Activated CD4-positive, alpha-beta T cell treated with anti-CD3 and anti-CD28 coated beads, Interleukin-2, Interleukin-4, amounts not matched to agents 100 ng/mL and 50 ng/mL, durations not matched to agents 16 hours and 8 hours (primary cell): ENCODE measurements at regions not wholly inside any gene's neighbourhood (a gene's known extent, or its start where the extent isn't known, plus 50 kb on each side); places are given as distances from the start of the nearest gene placed in this dataset.

ENCODE experiments used
- DNase-seq: peaks from one replicate; pipeline ENCODE4 v3.0.0-alpha.2; 2020; ENCODE audit warnings: low spot score

GRCh38 chr3:28738425-28738824, 389.8 kb upstream of the AZI2 start:
- DNase-seq = no peak

DNA sequence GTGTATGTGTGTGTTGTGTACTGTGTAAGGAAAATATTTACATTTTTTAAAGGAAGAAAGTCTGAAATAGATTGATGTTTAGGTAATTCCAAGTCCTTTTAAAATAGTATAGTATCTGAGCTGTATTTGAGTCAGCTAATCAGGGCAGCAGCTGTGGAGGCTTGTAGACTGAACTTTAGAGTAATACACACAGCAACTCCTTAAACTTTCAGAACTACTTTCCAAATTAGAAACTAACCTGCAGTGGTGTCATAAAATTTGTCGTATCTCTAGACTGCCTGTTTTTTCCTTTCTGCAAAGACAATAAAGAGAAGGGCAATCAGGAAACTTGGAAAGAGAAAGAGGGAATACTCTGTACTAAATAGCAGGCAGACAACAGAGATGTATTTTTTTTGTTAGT, 391.0 kb upstream of the AZI2 start:
- no peak for DNase-seq

- no peak for DNase-seq
These were observed 394.6 kb upstream of the AZI2 start for GRCh38 chr3:28743271-28743670.

- DNase-seq = peak; percentile 5
These were observed 395.2 kb upstream of the AZI2 start for GRCh38 chr3:28743831-28744230.

DNA sequence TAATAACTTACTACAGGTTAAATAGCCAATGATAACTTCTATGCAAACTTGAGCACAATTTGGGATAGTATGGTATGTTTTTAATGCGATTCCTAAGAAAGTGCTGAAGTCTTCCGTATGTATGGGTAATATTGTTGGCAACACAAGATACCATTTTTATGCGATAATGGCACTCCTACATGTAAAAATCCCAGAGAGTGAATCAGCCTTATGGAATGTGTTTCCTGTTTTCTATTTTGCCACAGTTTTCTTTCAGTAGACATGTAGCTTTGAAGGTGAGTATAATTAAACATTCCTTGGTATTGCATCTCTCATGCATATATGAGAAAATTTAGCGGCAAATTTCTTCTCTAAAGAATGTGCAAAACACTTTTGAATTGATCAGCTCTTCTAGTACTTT, 396.8 kb upstream of the AZI2 start:
- no peak for DNase-seq

GRCh38 chr3:28745916-28746617, 397.4 kb upstream of the AZI2 start:
- no peak for DNase-seq

DNA sequence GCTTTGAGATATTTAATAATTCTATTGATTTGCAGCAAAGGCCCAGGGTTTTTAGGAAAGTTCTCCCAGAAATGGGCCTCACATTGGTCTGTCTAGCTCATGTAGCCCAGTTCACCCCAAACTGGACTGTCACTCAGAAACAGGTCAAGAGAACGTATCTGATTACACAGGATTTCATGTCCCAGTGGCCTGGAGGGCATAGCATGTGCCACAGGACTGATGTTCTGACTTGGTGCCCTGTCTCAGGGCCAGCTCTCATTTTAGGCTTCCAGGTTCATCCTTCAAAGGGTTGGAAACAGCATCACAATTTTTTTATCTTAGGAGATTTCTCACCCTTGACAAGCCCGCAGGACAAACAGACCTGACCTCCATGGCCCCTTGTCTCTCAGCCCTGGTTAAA, 398.4 kb upstream of the AZI2 start:
- DNase-seq = no peak

DNA sequence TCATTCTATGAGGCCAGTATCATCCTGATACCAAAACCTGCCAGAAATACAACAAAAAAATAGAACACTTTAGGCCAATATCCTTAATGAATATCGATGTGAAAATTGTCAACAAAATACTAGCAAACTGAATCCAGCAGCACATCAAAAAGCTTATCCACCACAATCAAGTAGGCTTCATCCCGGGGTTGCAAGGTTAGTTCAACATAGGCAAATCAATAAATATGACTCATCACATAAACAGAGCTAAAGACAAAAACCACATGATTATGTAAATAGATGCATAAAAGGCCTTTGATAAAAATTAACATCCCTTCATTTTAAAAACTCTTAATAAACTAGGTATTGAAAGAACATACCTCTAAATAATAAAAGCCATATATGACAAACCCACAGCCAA, 403.2 kb upstream of the AZI2 start:
- DNase-seq = no peak

DNA sequence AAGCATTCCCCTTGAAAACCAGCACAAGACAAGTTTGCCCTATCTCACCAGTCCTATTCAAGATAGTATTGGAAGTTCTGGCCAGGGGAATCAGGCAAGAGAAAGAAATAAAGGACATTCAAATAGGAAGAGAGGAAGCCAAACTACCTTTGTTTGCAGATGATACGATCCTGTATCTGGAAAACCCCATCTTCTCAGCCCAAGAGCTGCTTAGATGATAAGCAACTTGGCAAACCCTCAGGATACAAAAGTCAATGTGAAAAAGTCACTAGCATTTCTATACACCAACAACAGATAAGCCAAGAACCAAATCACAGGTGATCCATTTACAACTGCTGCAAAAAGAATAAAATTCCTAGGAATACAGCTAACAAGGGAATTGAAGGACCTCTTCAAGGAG, 403.7 kb upstream of the AZI2 start:
- no peak for DNase-seq

DNA sequence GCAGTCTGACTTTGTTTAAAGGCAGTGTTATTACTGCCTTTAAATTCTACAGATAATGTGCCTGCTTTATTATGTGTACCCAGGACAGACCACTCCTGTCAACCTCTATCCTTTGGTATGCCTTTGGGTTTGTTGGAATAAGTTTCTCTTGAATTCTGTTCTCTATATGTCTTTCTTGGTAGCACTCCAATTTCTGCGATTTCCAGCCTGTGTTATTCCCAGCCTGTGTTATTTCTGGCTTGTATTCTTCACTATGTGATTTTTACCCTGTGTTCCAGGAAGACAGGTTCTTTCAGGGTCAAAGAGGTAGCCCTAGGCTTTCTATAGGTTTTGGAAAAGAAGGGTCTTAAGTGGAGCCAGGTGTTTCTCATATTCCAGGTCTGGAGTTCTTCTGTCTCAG, 407.4 kb upstream of the AZI2 start:
- DNase-seq = no peak

DNA sequence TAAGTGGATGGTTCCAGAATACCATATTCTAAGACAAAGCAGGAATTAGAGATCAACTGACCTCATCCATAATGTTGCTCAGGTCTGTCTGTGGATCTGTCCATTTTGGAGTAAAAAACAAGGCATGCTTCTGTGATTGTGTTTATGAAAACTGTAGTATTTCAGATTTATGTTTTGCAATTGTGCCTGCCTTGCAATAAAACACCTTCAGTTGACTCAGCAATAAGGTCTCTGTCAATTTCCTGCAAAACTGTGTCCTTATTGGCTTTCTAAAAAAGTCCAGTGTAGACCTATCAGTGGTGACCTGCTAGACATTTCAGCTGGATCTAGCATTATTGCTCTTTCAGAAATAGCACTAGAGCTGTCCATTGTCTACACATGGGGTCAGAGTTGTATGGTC, 409.5 kb upstream of the AZI2 start:
- no peak for DNase-seq

- no peak for DNase-seq
These were observed 412.8 kb upstream of the AZI2 start for GRCh38 chr3:28761375-28761774.

GRCh38 chr3:28765194-28765593, 416.6 kb upstream of the AZI2 start:
- DNase-seq = no peak

GRCh38 chr3:28768439-28768838, 419.8 kb upstream of the AZI2 start:
- DNase-seq = no peak

DNA sequence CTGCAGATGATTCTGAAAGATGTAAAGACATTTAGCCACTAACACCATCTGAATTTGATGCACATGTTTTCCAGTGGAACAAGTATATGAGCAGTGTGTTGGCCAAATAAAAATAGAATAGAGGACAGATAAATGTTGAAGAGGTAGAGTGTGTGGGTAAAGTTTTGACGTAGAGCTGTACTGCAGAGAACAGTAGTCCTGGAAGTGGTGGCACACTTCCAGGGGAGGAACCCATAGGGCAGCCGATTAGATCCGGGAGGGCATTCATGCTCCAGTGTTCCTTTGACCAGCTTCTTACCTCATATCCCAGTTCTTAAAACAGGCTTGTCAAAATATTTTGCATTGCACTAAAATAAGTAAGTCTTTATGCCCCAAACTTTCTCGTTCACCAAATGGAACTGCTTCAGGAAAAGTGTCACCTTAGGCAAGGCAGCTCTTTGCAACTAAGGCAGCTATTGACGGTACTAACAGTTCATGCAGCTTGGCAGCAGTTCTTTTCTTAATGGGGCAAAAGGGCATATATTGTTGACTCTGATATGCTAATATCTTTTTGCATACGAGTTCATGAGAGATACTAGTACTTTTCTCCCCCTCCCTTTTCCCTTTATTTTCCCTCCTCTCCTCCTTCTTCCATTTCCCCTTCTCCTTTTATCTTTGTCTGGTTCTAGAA, 429.3 kb upstream of the AZI2 start:
- DNase-seq = no peak

DNA sequence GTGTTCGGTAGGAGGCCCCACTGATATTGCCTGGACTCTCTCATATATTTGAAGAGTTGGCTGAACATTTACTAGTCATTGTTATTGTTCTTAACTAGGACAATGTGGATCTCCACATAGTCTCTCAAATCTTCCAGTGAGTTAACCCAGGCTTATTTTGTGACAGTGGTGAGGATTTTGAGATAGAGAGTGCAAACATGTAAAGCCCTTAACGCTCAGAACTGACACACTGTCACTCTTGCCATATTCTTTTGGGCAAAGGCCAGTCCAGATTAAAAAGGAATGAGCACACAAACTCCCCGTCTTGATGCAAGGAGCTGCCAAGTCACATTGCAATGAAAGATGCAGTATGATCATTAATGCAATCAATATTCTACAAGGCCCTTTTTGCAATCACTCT, 431.9 kb upstream of the AZI2 start:
- DNase-seq = no peak

GRCh38 chr3:28781053-28781452, 432.4 kb upstream of the AZI2 start:
- DNase-seq = no peak

DNA sequence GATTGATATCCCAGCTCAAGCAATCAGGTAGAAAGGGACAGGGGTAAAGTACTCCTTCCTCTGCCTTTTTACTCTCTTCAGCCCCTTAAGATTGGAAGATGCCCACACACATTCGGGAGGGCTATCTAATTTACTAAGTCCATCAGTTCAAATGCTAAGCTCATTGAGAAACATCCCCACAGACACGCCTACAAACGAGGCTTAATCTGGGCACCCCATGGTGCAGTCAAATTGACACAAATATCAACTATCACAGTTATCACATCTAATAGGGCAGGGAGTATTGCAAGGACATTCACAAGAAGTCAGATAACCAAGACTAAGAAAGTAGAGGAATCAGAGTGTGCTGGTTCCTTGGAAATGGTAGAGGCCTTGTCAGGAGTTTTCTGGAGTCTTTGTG, 437.8 kb upstream of the AZI2 start:
- DNase-seq = no peak

DNA sequence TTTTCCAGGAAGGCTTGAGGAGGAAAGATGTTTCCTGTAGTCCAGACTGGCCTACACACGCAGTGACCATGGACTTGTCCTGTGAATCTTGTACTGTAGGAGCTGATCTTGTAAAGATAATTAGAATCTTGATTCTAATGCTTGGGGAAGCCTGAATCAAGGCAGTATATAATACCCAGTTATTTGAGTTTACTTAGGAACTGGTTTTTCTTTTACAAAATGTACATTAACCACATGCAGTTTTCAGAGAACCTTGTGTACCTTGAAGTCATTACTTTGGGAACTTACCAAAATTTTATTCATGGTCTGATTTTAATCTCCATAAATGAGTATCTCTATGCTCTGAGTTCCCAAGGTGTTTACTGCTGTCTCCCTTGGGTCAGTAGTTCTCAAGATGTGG, 439.9 kb upstream of the AZI2 start:
- no peak for DNase-seq

GRCh38 chr3:28791713-28792255, 443.2 kb upstream of the AZI2 start:
- DNase-seq = no peak

DNA sequence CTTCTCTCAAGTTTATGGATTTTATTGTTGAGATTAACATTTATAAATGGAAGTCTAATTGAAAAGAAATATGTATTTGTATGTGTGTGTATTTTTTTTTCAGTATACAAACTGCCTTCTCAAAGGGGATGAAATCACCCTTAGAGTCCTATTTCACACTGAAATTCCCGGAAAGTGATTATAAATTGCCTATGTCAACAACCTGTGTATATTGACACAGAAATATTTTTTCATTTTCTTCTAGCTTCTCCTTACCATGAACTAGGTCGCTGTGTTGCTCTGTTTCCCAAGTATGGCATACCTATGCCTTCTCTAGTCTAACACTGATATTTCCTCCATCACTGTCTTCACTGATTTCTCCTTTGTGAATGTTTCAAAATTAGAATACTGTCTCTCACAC, 444.0 kb upstream of the AZI2 start:
- no peak for DNase-seq

DNA sequence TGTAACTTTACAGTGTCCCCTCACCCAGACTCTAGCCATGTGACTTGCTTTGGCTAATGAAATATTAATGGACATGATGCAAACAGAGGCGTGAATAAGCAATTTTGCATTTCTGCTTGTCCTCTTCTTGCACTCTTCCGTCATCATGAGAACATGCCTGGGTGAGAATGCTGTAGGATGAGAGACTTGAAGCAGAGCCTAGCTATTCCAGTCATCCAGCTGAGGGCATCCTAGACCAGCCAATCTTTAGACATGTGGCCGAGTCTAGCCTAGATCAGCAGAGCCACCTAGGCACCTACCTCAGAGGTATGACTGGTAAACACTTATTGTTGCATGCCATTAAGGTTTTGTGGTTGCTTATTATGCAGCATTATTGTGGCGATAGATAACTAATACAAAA, 450.5 kb upstream of the AZI2 start:
- DNase-seq = peak; percentile 2

DNA sequence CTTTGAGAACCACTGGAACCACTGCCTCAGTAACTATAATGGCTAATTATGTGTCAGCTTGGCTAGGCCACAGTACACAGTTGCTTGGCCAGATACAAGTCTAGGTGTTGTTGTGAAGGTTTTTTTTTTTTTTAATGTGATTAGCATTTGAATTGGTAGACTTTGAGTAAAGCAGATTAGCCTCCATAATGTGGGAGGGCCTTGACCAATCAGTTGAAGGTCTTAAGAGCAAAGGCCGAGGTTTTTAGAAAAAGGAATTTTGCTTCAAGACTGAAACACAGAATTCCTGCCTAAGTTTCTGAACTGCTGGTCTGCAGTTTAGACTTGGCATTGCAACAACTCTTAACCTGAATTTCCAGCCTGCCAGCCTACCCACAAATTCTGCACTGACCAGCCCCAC, 451.6 kb upstream of the AZI2 start:
- no peak for DNase-seq

- DNase-seq = no peak
These were observed 459.4 kb upstream of the AZI2 start for GRCh38 chr3:28808068-28808467.
